ENCODE measurements at regions not wholly inside any gene's neighbourhood (a gene's known extent, or its start where the extent isn't known, plus 50 kb on each side); places are given as distances from the start of the nearest gene placed in this dataset.

DNA sequence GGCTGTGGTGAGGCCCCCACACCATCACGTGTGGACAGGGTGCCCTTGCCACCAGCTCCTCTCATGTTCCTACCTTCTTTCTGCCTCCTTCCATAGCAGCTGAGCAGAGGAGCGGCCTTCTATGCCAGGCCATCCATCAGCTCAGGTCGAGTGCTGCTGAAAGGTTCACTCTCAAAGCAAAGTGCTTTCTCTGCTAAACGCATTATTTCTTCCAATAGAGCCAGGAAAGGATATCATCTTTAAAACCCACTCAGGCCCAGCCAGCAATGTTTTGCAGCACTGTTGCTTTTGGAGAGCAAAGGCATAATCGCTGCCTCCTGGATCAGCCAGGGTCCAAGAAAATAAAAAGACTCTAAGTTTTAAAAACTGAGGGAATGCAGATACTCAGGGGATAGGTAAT lies 54.9 kb upstream of the GPRC5B start:
- TF ChIP-seq, protein P1, sequence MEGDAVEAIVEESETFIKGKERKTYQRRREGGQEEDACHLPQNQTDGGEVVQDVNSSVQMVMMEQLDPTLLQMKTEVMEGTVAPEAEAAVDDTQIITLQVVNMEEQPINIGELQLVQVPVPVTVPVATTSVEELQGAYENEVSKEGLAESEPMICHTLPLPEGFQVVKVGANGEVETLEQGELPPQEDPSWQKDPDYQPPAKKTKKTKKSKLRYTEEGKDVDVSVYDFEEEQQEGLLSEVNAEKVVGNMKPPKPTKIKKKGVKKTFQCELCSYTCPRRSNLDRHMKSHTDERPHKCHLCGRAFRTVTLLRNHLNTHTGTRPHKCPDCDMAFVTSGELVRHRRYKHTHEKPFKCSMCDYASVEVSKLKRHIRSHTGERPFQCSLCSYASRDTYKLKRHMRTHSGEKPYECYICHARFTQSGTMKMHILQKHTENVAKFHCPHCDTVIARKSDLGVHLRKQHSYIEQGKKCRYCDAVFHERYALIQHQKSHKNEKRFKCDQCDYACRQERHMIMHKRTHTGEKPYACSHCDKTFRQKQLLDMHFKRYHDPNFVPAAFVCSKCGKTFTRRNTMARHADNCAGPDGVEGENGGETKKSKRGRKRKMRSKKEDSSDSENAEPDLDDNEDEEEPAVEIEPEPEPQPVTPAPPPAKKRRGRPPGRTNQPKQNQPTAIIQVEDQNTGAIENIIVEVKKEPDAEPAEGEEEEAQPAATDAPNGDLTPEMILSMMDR (IDR thresholded peaks at IDR 0.05) = no peak
- no peak for TF ChIP-seq EZH2 (IDR thresholded peaks at IDR 0.05; ENCODE audit: borderline replicate concordance, insufficient read depth, low read depth, low read length, poor library complexity, severe bottlenecking)

Data from B cell (primary cell).